ENCODE measurements at regions not wholly inside any gene's neighbourhood (a gene's known extent, or its start where the extent isn't known, plus 50 kb on each side); places are given as distances from the start of the nearest gene placed in this dataset.

DNA sequence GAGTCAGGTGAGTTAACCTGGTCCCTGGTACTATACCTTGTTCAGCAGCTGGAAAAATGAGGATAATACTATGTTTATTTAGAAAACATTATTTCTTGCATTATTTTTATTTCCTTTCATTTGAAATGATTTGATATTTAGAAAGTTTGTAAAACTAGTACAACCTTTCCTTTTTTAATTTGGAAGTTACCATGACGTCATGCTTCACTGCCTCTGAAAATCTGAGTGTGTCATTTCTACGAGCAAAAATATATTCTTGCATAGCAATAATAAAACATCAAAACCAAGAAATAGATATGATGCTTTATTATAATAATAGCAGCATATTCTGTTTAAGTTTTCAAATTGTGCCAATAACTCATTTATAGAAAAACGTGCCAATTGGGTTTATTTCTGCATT is 1445.0 kb upstream of the RAG2 start:
- no peaks in the 10 kb centered on the region for H3K9me3 ChIP-seq (ENCODE audit: insufficient read depth, low read depth, low read length)

GRCh38 chr11:38038777-38039176 is 1440.7 kb upstream of the RAG2 start:
- Histone ChIP-seq H3K9me3 (ENCODE audit: insufficient read depth, low read depth, low read length) (no peaks in the 10 kb centered on the region), H4K20me1 (ENCODE audit: insufficient read depth, low read length) (no peaks in the 10 kb centered on the region), H3K9ac (ENCODE audit: low read length) (no peak overlapping the region), H3K27me3 (ENCODE audit: insufficient read depth, low read length) (no peaks in the 10 kb centered on the region), H3K79me2 (ENCODE audit: insufficient read depth, low read length) (no peaks in the 10 kb centered on the region), H3K4me1 (ENCODE audit: insufficient read depth, low read length) (no peaks in the 10 kb centered on the region), H3K4me3 (ENCODE audit: insufficient read depth, low read depth, low read length) (no peak overlapping the region), H2AFZ (ENCODE audit: low read depth, low read length) (no peak overlapping the region), H3K36me3 (ENCODE audit: insufficient read depth, low read length) (no peaks in the 10 kb centered on the region), H3K27ac (ENCODE audit: low read depth, low read length) (no peak overlapping the region), H3K4me2 (ENCODE audit: low read length) (no peak overlapping the region)
- no peak for DNase-seq (ENCODE audit: low read depth)
- TF ChIP-seq, protein P1, sequence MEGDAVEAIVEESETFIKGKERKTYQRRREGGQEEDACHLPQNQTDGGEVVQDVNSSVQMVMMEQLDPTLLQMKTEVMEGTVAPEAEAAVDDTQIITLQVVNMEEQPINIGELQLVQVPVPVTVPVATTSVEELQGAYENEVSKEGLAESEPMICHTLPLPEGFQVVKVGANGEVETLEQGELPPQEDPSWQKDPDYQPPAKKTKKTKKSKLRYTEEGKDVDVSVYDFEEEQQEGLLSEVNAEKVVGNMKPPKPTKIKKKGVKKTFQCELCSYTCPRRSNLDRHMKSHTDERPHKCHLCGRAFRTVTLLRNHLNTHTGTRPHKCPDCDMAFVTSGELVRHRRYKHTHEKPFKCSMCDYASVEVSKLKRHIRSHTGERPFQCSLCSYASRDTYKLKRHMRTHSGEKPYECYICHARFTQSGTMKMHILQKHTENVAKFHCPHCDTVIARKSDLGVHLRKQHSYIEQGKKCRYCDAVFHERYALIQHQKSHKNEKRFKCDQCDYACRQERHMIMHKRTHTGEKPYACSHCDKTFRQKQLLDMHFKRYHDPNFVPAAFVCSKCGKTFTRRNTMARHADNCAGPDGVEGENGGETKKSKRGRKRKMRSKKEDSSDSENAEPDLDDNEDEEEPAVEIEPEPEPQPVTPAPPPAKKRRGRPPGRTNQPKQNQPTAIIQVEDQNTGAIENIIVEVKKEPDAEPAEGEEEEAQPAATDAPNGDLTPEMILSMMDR (IDR thresholded peaks at IDR 0.05; ENCODE audit: insufficient read depth, low read depth, low read length): no peak
- TF ChIP-seq EZH2 (IDR thresholded peaks at IDR 0.05; ENCODE audit: insufficient read depth, low read length): no peak
- H3K4me1 Mint-ChIP-seq (ENCODE audit: low read depth, unreplicated experiment): no peaks in the 10 kb centered on the region
- H3K27ac Mint-ChIP-seq (ENCODE audit: unreplicated experiment): no peak overlapping the region
- no peaks in the 10 kb centered on the region for H3K9me3 Mint-ChIP-seq (ENCODE audit: unreplicated experiment)
- no peak for FAIRE-seq
- H3K36me3 Mint-ChIP-seq (ENCODE audit: low read depth, unreplicated experiment): no peaks in the 10 kb centered on the region
- H3K27me3 Mint-ChIP-seq (ENCODE audit: low read depth, unreplicated experiment): no peaks in the 10 kb centered on the region
- no peak overlapping the region for H3K4me3 Mint-ChIP-seq (ENCODE audit: unreplicated experiment)

More for the DNA sequence above, 1445.0 kb upstream of the RAG2 start:
- Histone ChIP-seq H3K4me1 (ENCODE audit: insufficient read depth, low read length) (no peaks in the 10 kb centered on the region), H3K27ac (ENCODE audit: low read depth, low read length) (no peak overlapping the region), H2AFZ (ENCODE audit: low read depth, low read length) (no peak overlapping the region), H4K20me1 (ENCODE audit: insufficient read depth, low read length) (no peaks in the 10 kb centered on the region), H3K36me3 (ENCODE audit: insufficient read depth, low read length) (no peaks in the 10 kb centered on the region), H3K79me2 (ENCODE audit: insufficient read depth, low read length) (no peaks in the 10 kb centered on the region), H3K27me3 (ENCODE audit: insufficient read depth, low read length) (no peaks in the 10 kb centered on the region), H3K4me2 (ENCODE audit: low read length) (no peak overlapping the region), H3K4me3 (ENCODE audit: insufficient read depth, low read depth, low read length) (no peak overlapping the region), H3K9ac (ENCODE audit: low read length) (no peak overlapping the region)
- Mint-ChIP-seq H3K4me1 (ENCODE audit: low read depth, unreplicated experiment) (peaks cover 5% of the 10 kb centered on the region), H3K9me3 (ENCODE audit: unreplicated experiment) (no peaks in the 10 kb centered on the region), H3K36me3 (ENCODE audit: low read depth, unreplicated experiment) (no peaks in the 10 kb centered on the region), H3K27ac (ENCODE audit: unreplicated experiment) (no peak overlapping the region), H3K4me3 (ENCODE audit: unreplicated experiment) (no peak overlapping the region), H3K27me3 (ENCODE audit: low read depth, unreplicated experiment) (no peaks in the 10 kb centered on the region)
- no peak for TF ChIP-seq EZH2 (IDR thresholded peaks at IDR 0.05; ENCODE audit: insufficient read depth, low read length)
- TF ChIP-seq, protein P1 (IDR thresholded peaks at IDR 0.05; ENCODE audit: insufficient read depth, low read depth, low read length): no peak
- FAIRE-seq: no peak
- no peak for DNase-seq (ENCODE audit: low read depth)

- Histone ChIP-seq H3K27me3 (ENCODE audit: insufficient read depth, low read length) (no peaks in the 10 kb centered on the region), H3K4me1 (ENCODE audit: insufficient read depth, low read length) (peaks cover 8% of the 10 kb centered on the region), H2AFZ (ENCODE audit: low read depth, low read length) (no peak overlapping the region), H3K4me2 (ENCODE audit: low read length) (no peak overlapping the region), H3K36me3 (ENCODE audit: insufficient read depth, low read length) (no peaks in the 10 kb centered on the region), H3K79me2 (ENCODE audit: insufficient read depth, low read length) (no peaks in the 10 kb centered on the region), H3K4me3 (ENCODE audit: insufficient read depth, low read depth, low read length) (no peak overlapping the region), H3K9ac (ENCODE audit: low read length) (no peak overlapping the region), H4K20me1 (ENCODE audit: insufficient read depth, low read length) (no peaks in the 10 kb centered on the region), H3K27ac (ENCODE audit: low read depth, low read length) (no peak overlapping the region), H3K9me3 (ENCODE audit: insufficient read depth, low read depth, low read length) (no peaks in the 10 kb centered on the region)
- FAIRE-seq (no peak), DNase-seq (ENCODE audit: low read depth) (peak; percentile 10)
- Mint-ChIP-seq H3K4me3 (ENCODE audit: unreplicated experiment) (no peak overlapping the region), H3K4me1 (ENCODE audit: low read depth, unreplicated experiment) (no peaks in the 10 kb centered on the region), H3K27ac (ENCODE audit: unreplicated experiment) (no peak overlapping the region), H3K9me3 (ENCODE audit: unreplicated experiment) (peaks cover 7% of the 10 kb centered on the region), H3K27me3 (ENCODE audit: low read depth, unreplicated experiment) (no peaks in the 10 kb centered on the region), H3K36me3 (ENCODE audit: low read depth, unreplicated experiment) (no peaks in the 10 kb centered on the region)
- no peak for TF ChIP-seq EZH2 (IDR thresholded peaks at IDR 0.05; ENCODE audit: insufficient read depth, low read length)
- TF ChIP-seq, protein P1 (IDR thresholded peaks at IDR 0.05; ENCODE audit: insufficient read depth, low read depth, low read length): no peak
Observed at GRCh38 chr11:38019072-38019775, 1421.2 kb upstream of the RAG2 start.
